Activated naive CD8-positive, alpha-beta T cell (primary cell): ENCODE measurements at regions not wholly inside any gene's neighbourhood (a gene's known extent, or its start where the extent isn't known, plus 50 kb on each side); places are given as distances from the start of the nearest gene placed in this dataset.

ENCODE experiments used
- H3K27ac Mint-ChIP-seq: one replicate; pipeline ENCODE4 v1.8.0; 2021; ENCODE audit warnings: mixed read lengths
- H3K27me3 Mint-ChIP-seq: one replicate; pipeline ENCODE4 v1.8.0; 2021; ENCODE audit warnings: mixed read lengths
- H3K36me3 Mint-ChIP-seq: one replicate; pipeline ENCODE4 v1.8.0; 2021; ENCODE audit warnings: mixed read lengths
- H3K4me1 Mint-ChIP-seq: one replicate; pipeline ENCODE4 v1.8.0; 2021; ENCODE audit warnings: low read depth, mixed read lengths
- H3K4me3 Mint-ChIP-seq: one replicate; pipeline ENCODE4 v1.8.0; 2021; ENCODE audit warnings: mild to moderate bottlenecking, mixed read lengths
- H3K9me3 Mint-ChIP-seq: one replicate; pipeline ENCODE4 v1.8.0; 2021; ENCODE audit warnings: low read depth, mixed read lengths

DNA sequence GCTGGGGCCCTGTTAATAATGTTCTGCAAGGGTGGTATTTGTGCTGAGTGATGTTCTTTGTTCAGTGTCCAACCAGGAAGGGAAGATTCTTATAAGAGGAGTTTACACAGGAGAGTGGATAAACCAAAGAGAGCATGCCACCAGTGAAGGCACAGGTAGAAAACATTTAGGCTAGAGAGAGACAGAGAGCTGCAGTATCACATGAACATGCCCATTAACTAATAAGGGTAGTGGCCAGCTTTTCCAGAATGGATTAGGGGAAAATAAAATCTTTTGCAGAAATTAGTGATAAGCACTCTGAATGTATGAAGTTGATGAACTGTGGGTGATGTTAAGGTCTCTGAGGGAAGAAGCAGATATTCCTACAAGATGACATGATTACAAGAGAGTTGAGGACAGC is 54.1 kb upstream of the PRLR start:
- Mint-ChIP-seq H3K4me1 (no peaks in the 10 kb centered on the region), H3K27ac (no peak overlapping the region), H3K36me3 (no peaks in the 10 kb centered on the region), H3K27me3 (peaks cover 2% of the 10 kb centered on the region), H3K9me3 (peaks cover 11% of the 10 kb centered on the region), H3K4me3 (no peak overlapping the region)

DNA sequence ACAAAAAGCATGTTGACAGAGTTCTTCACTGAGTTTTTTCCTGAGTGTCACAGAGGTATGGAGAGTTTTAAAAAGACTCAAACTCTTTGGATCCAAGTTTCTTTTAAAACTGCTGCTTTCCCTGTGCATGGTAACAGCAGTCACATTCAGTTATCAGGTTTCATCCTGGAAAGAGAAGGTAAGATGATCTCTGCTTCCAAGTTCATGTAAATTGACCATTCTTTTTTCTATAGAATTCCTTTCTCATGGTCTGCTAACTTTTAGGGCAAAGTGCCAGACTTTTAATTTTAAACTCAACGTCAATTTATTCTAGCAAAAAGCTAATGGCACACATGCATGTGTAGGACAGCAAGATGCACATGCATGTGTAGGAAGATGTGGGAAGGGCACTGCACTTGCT is 52.5 kb upstream of the PRLR start:
- Mint-ChIP-seq H3K9me3 (peaks cover 11% of the 10 kb centered on the region), H3K4me1 (no peaks in the 10 kb centered on the region), H3K36me3 (no peaks in the 10 kb centered on the region), H3K27me3 (peaks cover 3% of the 10 kb centered on the region), H3K27ac (no peak overlapping the region), H3K4me3 (no peak overlapping the region)

DNA sequence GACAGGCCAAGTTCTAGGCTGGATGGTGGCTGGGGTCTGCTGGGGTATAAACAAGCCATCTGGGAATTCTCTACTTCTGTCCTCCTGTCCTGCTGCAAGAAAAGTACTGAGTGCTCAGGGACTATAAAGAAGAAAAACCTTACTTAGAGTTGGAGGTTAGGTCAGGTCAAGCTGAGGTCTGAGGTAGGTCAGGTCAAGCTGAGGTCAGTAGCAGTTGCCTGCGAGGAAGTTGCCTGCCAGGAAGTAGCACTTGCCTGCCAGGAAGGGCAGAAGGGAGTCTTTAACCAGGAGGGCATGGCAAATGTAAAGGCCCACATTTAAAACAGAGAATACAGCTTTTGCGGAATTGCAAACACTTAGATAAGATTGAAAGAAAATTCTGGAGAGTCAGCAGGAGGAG is 51.3 kb upstream of the PRLR start:
- H3K9me3 Mint-ChIP-seq, result peaks cover 11% of the 10 kb centered on the region
- no peaks in the 10 kb centered on the region for H3K4me1 Mint-ChIP-seq
- no peak overlapping the region for H3K27ac Mint-ChIP-seq
- H3K4me3 Mint-ChIP-seq, result no peak overlapping the region
- peaks cover 3% of the 10 kb centered on the region for H3K27me3 Mint-ChIP-seq
- H3K36me3 Mint-ChIP-seq, result no peaks in the 10 kb centered on the region
